Right lobe of liver (tissue), 6 donors: ENCODE measurements at regions not wholly inside any gene's neighbourhood (a gene's known extent, or its start where the extent isn't known, plus 50 kb on each side); places are given as distances from the start of the nearest gene placed in this dataset.

ENCODE experiments used
- ATAC-seq, 4 donors: fragments of 200-7000 bp; cut with Tn5 transposase; one replicate each; pipeline ENCODE4 v1.9.1; 2020; ENCODE audit warnings: mild to moderate bottlenecking in 4 of 4, moderate library complexity in 4 of 4
- DNase-seq, 3 donors: peaks; one replicate each; pipeline ENCODE4 v3.0.0-alpha.2; 2020
- H3K27ac ChIP-seq, 3 donors: fragments of 200-600 bp; one replicate each; pipeline ENCODE4 v1.8.0; 2022
- H3K27me3 ChIP-seq, 2 donors: fragments of 200-600 bp; one replicate each; pipeline ENCODE4 v1.8.0; 2022
- H3K36me3 ChIP-seq, 4 donors: fragments of 200-600 bp; sonication (generic) in 1 of 4; one replicate each; pipeline versions ENCODE4 v1.5.1 to v1.8.0; 2017 to 2022; ENCODE audit warnings: control low read depth in 1 of 4
- H3K4me1 ChIP-seq, 4 donors: fragments of 200-600 bp; sonication (generic) in 1 of 4; one replicate each; pipeline versions ENCODE4 v1.5.1 to v1.8.0; 2017 to 2022; ENCODE audit warnings: control low read depth in 1 of 4
- H3K4me3 ChIP-seq, 3 donors: fragments of 200-600 bp; one replicate each; pipeline ENCODE4 v1.8.0; 2022
- H3K9me3 ChIP-seq, 4 donors: fragments of 200-600 bp; sonication (generic) in 1 of 4; one replicate each; pipeline versions ENCODE4 v1.5.1 to v1.8.0; 2017 to 2022; ENCODE audit warnings: control low read depth in 1 of 4
- POLR2A ChIP-seq: fragments of 450-650 bp; IDR thresholded peaks from one replicate; pipeline ENCODE4 v1.6.1; 2017; ENCODE audit warnings: antibody characterized with exemption, mild to moderate bottlenecking
- WGBS: methylation state at CpG from one replicate; pipeline ENCODE4 v1.1.6; 2018; ENCODE audit warnings: low coverage, low lambda C conversion rate; ENCODE audit not compliant: insufficient coverage; ENCODE audit errors: missing lambda C conversion rate; 5-methylcytosine and 5-hydroxymethylcytosine counted together
- intact Hi-C, 2 donors: fragments of 100-400 bp; cut with DNase I; formaldehyde crosslinking; loops; one replicate each; pipeline versions ENCODE4 v1.11.2 to v1.14.1; 2022
- TF ChIP-seq, protein P1 (sequence below), 4 donors: fragments of 200-600 bp in 3 of 4; fragments of 450-650 bp in 1 of 4; IDR thresholded peaks; one replicate each; pipeline versions ENCODE4 v1.5.1 to v1.8.0; 2016 to 2022; ENCODE audit warnings: antibody characterized with exemption in 4 of 4, mild to moderate bottlenecking in 2 of 4
- donor health status: DM: no; HTN: yes; CAD: no.
- donor health status: DM: no; HTN: no; CAD: no.
- donor health status: DM: no; HTN: no; CAD: no.
- donor health status: DM: no; HTN: yes; CAD: no.
- donor health status: DM: no; HTN: yes; CAD: no.

DNA sequence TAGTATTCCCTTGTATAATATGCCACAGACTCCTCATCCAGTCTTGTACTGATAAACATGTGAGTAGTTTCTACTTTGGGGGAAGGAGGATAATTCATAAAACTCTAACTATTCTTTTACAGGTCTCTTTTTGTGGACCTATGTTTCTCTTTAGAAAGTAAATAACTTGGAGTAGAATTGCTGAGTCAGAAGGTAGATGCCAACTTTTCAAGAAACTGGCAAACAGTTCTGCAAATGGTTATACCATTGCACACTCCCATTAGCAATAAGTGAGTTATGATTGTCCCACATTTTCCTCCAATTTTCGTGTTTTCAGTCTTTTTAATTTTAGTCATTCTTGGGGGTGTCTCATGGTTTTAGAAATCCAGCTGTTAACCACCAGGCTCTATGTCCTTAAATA lies 477.2 kb upstream of the LRRTM4 start:
- TF ChIP-seq, protein P1, sequence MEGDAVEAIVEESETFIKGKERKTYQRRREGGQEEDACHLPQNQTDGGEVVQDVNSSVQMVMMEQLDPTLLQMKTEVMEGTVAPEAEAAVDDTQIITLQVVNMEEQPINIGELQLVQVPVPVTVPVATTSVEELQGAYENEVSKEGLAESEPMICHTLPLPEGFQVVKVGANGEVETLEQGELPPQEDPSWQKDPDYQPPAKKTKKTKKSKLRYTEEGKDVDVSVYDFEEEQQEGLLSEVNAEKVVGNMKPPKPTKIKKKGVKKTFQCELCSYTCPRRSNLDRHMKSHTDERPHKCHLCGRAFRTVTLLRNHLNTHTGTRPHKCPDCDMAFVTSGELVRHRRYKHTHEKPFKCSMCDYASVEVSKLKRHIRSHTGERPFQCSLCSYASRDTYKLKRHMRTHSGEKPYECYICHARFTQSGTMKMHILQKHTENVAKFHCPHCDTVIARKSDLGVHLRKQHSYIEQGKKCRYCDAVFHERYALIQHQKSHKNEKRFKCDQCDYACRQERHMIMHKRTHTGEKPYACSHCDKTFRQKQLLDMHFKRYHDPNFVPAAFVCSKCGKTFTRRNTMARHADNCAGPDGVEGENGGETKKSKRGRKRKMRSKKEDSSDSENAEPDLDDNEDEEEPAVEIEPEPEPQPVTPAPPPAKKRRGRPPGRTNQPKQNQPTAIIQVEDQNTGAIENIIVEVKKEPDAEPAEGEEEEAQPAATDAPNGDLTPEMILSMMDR (IDR thresholded peaks at IDR 0.05): no peak
- no peak for TF ChIP-seq POLR2A
- H3K4me3 ChIP-seq: no peak overlapping the region
- ATAC-seq: no peak
- H3K27ac ChIP-seq: no peak overlapping the region
- H3K27me3 ChIP-seq: no peaks in the 10 kb centered on the region
- H3K9me3 ChIP-seq: no peaks in the 10 kb centered on the region
- no peaks in the 10 kb centered on the region for H3K4me1 ChIP-seq
- 38% methylated on average over 1 of the region's 1 CpG for WGBS
- H3K36me3 ChIP-seq: no peaks in the 10 kb centered on the region
- intact Hi-C loops: no loop called here
- no peak for DNase-seq

- H3K4me3 ChIP-seq: no peak overlapping the region
- H3K27ac ChIP-seq: no peak overlapping the region
- no peaks in the 10 kb centered on the region for H3K27me3 ChIP-seq
- no peaks in the 10 kb centered on the region for H3K36me3 ChIP-seq
- no peaks in the 10 kb centered on the region for H3K4me1 ChIP-seq
- intact Hi-C loops: no loop called here
- no peak for DNase-seq
- no peaks in the 10 kb centered on the region for H3K9me3 ChIP-seq
- ATAC-seq: no peak
- TF ChIP-seq, protein P1 (IDR thresholded peaks at IDR 0.05): no peak
- TF ChIP-seq POLR2A: no peak
Measured at GRCh38 chr2:78009289-78009688, 487.1 kb upstream of the LRRTM4 start.

- Histone ChIP-seq H3K9me3 (no peaks in the 10 kb centered on the region), H3K27ac (no peak overlapping the region), H3K36me3 (no peaks in the 10 kb centered on the region), H3K27me3 (no peaks in the 10 kb centered on the region), H3K4me1 (no peaks in the 10 kb centered on the region), H3K4me3 (no peak overlapping the region)
- no peak for DNase-seq
- no peak for TF ChIP-seq POLR2A
- TF ChIP-seq, protein P1 (IDR thresholded peaks at IDR 0.05): no peak
- no peak for ATAC-seq
- intact Hi-C loops: no loop called here
- 61% methylated on average over 2 of the region's 2 CpGs for WGBS
Measured at GRCh38 chr2:78011251-78011650, 489.1 kb upstream of the LRRTM4 start.

GRCh38 chr2:78020491-78020890 lies 498.3 kb upstream of the LRRTM4 start:
- TF ChIP-seq, protein P1 (IDR thresholded peaks at IDR 0.05): no peak
- no peak for TF ChIP-seq POLR2A
- H3K27ac ChIP-seq: no peak overlapping the region
- H3K4me3 ChIP-seq: no peak overlapping the region
- H3K9me3 ChIP-seq: no peaks in the 10 kb centered on the region
- no peaks in the 10 kb centered on the region for H3K4me1 ChIP-seq
- 34% methylated on average over 4 of the region's 4 CpGs for WGBS
- intact Hi-C loops: no loop called here
- no peaks in the 10 kb centered on the region for H3K36me3 ChIP-seq
- no peak for ATAC-seq
- DNase-seq: no peak
- no peaks in the 10 kb centered on the region for H3K27me3 ChIP-seq

- intact Hi-C loops: no loop called here
- WGBS: 25% methylated on average over 1 of the region's 1 CpG
- no peak for TF ChIP-seq POLR2A
- TF ChIP-seq, protein P1 (IDR thresholded peaks at IDR 0.05): no peak
Measured at GRCh38 chr2:78023356-78023755, 501.2 kb upstream of the LRRTM4 start.

More at GRCh38 chr2:78023356-78023755, 501.2 kb upstream of the LRRTM4 start:
- no peak overlapping the region for H3K4me3 ChIP-seq
- DNase-seq (no peak), ATAC-seq (no peak)
- H3K4me1 ChIP-seq: no peaks in the 10 kb centered on the region
- no peaks in the 10 kb centered on the region for H3K36me3 ChIP-seq
- no peaks in the 10 kb centered on the region for H3K9me3 ChIP-seq
- H3K27me3 ChIP-seq: no peaks in the 10 kb centered on the region
- H3K27ac ChIP-seq: no peak overlapping the region
